HEK293 (cell line): ENCODE measurements at regions not wholly inside any gene's neighbourhood (a gene's known extent, or its start where the extent isn't known, plus 50 kb on each side); places are given as distances from the start of the nearest gene placed in this dataset.

Experiments used
- CTCF ChIA-PET: fragments of 350-600 bp; formaldehyde crosslinking; extraction: SDS; loops from one replicate; lab custom pipeline; 2021; ENCODE audit warnings: antibody characterized with exemption; lab: Yijun Ruan, JAX
- POLR2A ChIA-PET: fragments of 300-600 bp; formaldehyde crosslinking; extraction: SDS; loops from one replicate; lab custom pipeline; 2020; ENCODE audit warnings: antibody characterized with exemption, inconsistent platforms; lab: Yijun Ruan, JAX
- H3K27ac ChIP-seq: fragments of 200-500 bp; sonication (Bioruptor generic); 2 replicates; pipeline ENCODE4 v1.5.1; 2014; ENCODE audit warnings: low read depth, low read length, control low read depth, inconsistent platforms; ENCODE audit errors: extremely low read depth
- H3K36me3 ChIP-seq, 2 experiments: fragments of 200-500 bp in 1 of 2; sonication (Bioruptor generic) in 1 of 2; 1 replicate in 1 of 2; 2 replicates in 1 of 2; pipeline ENCODE4 v1.5.1; 2014 to 2017; ENCODE audit warnings: inconsistent platforms in 2 of 2, low read length in 2 of 2; ENCODE audit not compliant: control insufficient read depth in 2 of 2, insufficient read depth in 1 of 2
- H3K4me1 ChIP-seq: fragments of 200-500 bp; sonication (Bioruptor generic); 2 replicates; pipeline ENCODE4 v1.5.1; 2014; ENCODE audit warnings: mild to moderate bottlenecking, low read length, inconsistent platforms; ENCODE audit not compliant: control insufficient read depth, insufficient read depth
- H3K4me3 ChIP-seq: 2 replicates; pipeline ENCODE4 v1.5.1; 2011; ENCODE audit warnings: low read depth, mild to moderate bottlenecking, control low read depth, low read length, moderate library complexity
- H3K9me3 ChIP-seq: fragments of 200-500 bp; sonication (Bioruptor generic); 2 replicates; pipeline ENCODE4 v1.5.1; 2014; ENCODE audit warnings: low read depth, low read length, inconsistent platforms; ENCODE audit not compliant: control insufficient read depth, insufficient read depth
- EGR2 ChIP-seq: fragments of 450-650 bp; formaldehyde crosslinking; IDR thresholded peaks from 2 replicates; pipeline ENCODE4 v1.5.1; 2016; ENCODE audit warnings: low read depth, missing biosample characterization, missing genetic modification characterization
- GLIS2 ChIP-seq: fragments of 450-650 bp; formaldehyde crosslinking; IDR thresholded peaks from 2 replicates; pipeline ENCODE4 v1.5.1; 2016; ENCODE audit warnings: missing biosample characterization, missing genetic modification characterization
- HOXD13 ChIP-seq: sonication (generic); formaldehyde crosslinking; IDR thresholded peaks from 2 replicates; pipeline ENCODE4 v1.8.0; 2022; ENCODE audit warnings: missing genetic modification reagents, borderline replicate concordance
- KLF1 ChIP-seq: fragments of 450-650 bp; formaldehyde crosslinking; IDR thresholded peaks from 2 replicates; pipeline ENCODE4 v1.5.1; 2016; ENCODE audit warnings: missing biosample characterization, missing genetic modification characterization
- SCRT2 ChIP-seq: fragments of 450-650 bp; formaldehyde crosslinking; IDR thresholded peaks from 2 replicates; pipeline ENCODE4 v1.5.1; 2016; ENCODE audit warnings: missing biosample characterization, missing genetic modification characterization
- WT1 ChIP-seq: fragments of 450-650 bp; formaldehyde crosslinking; IDR thresholded peaks from 2 replicates; pipeline ENCODE4 v1.5.1; 2016; ENCODE audit warnings: missing biosample characterization, missing genetic modification characterization
- ZBTB17 ChIP-seq: fragments of 450-650 bp; formaldehyde crosslinking; IDR thresholded peaks from 2 replicates; pipeline ENCODE4 v1.5.1; 2016; ENCODE audit warnings: missing biosample characterization, missing genetic modification characterization
- ZBTB8A ChIP-seq: fragments of 450-650 bp; formaldehyde crosslinking; IDR thresholded peaks from 2 replicates; pipeline ENCODE4 v1.5.1; 2016; ENCODE audit warnings: missing biosample characterization, missing genetic modification characterization
- ZNF10 ChIP-seq: fragments of 450-650 bp; formaldehyde crosslinking; IDR thresholded peaks from 2 replicates; pipeline ENCODE4 v1.5.1; 2017; ENCODE audit warnings: missing biosample characterization, missing genetic modification characterization
- ZNF138 ChIP-seq: fragments of 450-650 bp; formaldehyde crosslinking; IDR thresholded peaks from 2 replicates; pipeline ENCODE4 v1.5.1; 2016; ENCODE audit warnings: missing biosample characterization, missing genetic modification characterization, borderline replicate concordance
- ZNF202 ChIP-seq: fragments of 450-650 bp; formaldehyde crosslinking; IDR thresholded peaks from 2 replicates; pipeline ENCODE4 v1.5.1; 2016; ENCODE audit warnings: missing biosample characterization, missing genetic modification characterization, borderline replicate concordance
- ZNF214 ChIP-seq: fragments of 450-650 bp; formaldehyde crosslinking; IDR thresholded peaks from 2 replicates; pipeline ENCODE4 v1.5.1; 2017; ENCODE audit warnings: missing biosample characterization, mild to moderate bottlenecking, missing genetic modification characterization, borderline replicate concordance
- ZNF23 ChIP-seq: fragments of 450-650 bp; formaldehyde crosslinking; IDR thresholded peaks from 2 replicates; pipeline ENCODE4 v1.5.1; 2016; ENCODE audit warnings: missing biosample characterization, missing genetic modification characterization, borderline replicate concordance
- ZNF248 ChIP-seq: fragments of 450-650 bp; formaldehyde crosslinking; IDR thresholded peaks from 2 replicates; pipeline ENCODE4 v1.5.1; 2017; ENCODE audit warnings: missing biosample characterization, missing genetic modification characterization
- ZNF366 ChIP-seq: fragments of 450-650 bp; formaldehyde crosslinking; conservative IDR thresholded peaks from 2 replicates; pipeline ENCODE4 v1.5.1; 2016; ENCODE audit warnings: missing biosample characterization, missing genetic modification characterization
- ZNF48 ChIP-seq: fragments of 450-650 bp; formaldehyde crosslinking; IDR thresholded peaks from 2 replicates; pipeline ENCODE4 v1.5.1; 2016; ENCODE audit warnings: missing biosample characterization, missing genetic modification characterization
- ZNF621 ChIP-seq: fragments of 450-650 bp; formaldehyde crosslinking; IDR thresholded peaks from 2 replicates; pipeline ENCODE4 v1.5.1; 2017; ENCODE audit warnings: missing biosample characterization, missing genetic modification characterization
- ZNF629 ChIP-seq: fragments of 450-650 bp; formaldehyde crosslinking; IDR thresholded peaks from 2 replicates; pipeline ENCODE4 v1.5.1; 2017; ENCODE audit warnings: missing biosample characterization, missing genetic modification characterization
- ZNF747 ChIP-seq: fragments of 450-650 bp; formaldehyde crosslinking; IDR thresholded peaks from 2 replicates; pipeline ENCODE4 v1.5.1; 2016; ENCODE audit warnings: missing biosample characterization, missing genetic modification characterization
- ZNF768 ChIP-seq: fragments of 450-650 bp; formaldehyde crosslinking; IDR thresholded peaks from 2 replicates; pipeline ENCODE4 v1.5.1; 2018; ENCODE audit warnings: missing biosample characterization, mild to moderate bottlenecking, missing genetic modification characterization
- ZNF792 ChIP-seq: fragments of 450-650 bp; formaldehyde crosslinking; IDR thresholded peaks from 2 replicates; pipeline ENCODE4 v1.5.1; 2016; ENCODE audit warnings: missing biosample characterization, missing genetic modification characterization
- ZNF837 ChIP-seq: fragments of 450-650 bp; formaldehyde crosslinking; IDR thresholded peaks from 2 replicates; pipeline ENCODE4 v1.5.1; 2016; ENCODE audit warnings: missing biosample characterization, missing genetic modification characterization
- ZSCAN16 ChIP-seq: fragments of 450-650 bp; formaldehyde crosslinking; IDR thresholded peaks from 2 replicates; pipeline ENCODE4 v1.5.1; 2016; ENCODE audit warnings: missing biosample characterization, missing genetic modification characterization
- TF ChIP-seq, protein P1 (sequence below): fragments of 450-650 bp; formaldehyde crosslinking; IDR thresholded peaks from 2 replicates; pipeline ENCODE4 v1.5.1; 2016; ENCODE audit warnings: missing biosample characterization, missing genetic modification characterization
- TF ChIP-seq, protein P2 (sequence below): fragments of 450-650 bp; formaldehyde crosslinking; IDR thresholded peaks from 2 replicates; pipeline ENCODE4 v1.5.1; 2017; ENCODE audit warnings: missing biosample characterization, mild to moderate bottlenecking, missing genetic modification characterization, moderate library complexity
- TF ChIP-seq, protein P3 (sequence below): fragments of 450-650 bp; formaldehyde crosslinking; IDR thresholded peaks from 2 replicates; pipeline ENCODE4 v1.5.1; 2016; ENCODE audit warnings: missing biosample characterization, missing genetic modification characterization, borderline replicate concordance
- TF ChIP-seq, protein P4 (sequence below): fragments of 450-650 bp; formaldehyde crosslinking; IDR thresholded peaks from 2 replicates; pipeline ENCODE4 v1.5.1; 2016; ENCODE audit warnings: missing biosample characterization, missing genetic modification characterization
- TF ChIP-seq, protein P5 (sequence below): fragments of 450-650 bp; formaldehyde crosslinking; IDR thresholded peaks from 2 replicates; pipeline ENCODE4 v1.5.1; 2016; ENCODE audit warnings: missing biosample characterization, missing genetic modification characterization

DNA sequence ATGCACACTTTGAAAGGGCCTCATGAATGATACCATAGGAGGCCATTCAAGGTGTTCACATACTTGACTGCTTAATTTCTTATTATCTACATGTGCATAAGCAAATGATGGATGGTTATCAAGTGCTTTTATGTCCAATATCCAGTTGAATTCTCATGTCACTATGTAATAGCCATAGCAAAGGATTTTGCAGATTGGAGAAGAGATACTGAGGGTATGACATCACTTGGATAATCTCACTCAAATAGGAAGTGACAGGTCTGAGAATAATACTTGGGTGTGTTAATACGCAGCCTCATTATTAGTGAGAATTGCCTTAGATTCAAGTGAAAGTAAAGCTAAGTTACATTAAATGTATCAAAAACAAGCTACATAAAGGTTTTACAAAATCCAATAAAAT is 1208.6 kb downstream of the CDH11 start:
- POLR2A ChIA-PET, result no interaction called here
- H3K4me3 ChIP-seq, result no peak overlapping the region
- TF ChIP-seq, protein P1, sequence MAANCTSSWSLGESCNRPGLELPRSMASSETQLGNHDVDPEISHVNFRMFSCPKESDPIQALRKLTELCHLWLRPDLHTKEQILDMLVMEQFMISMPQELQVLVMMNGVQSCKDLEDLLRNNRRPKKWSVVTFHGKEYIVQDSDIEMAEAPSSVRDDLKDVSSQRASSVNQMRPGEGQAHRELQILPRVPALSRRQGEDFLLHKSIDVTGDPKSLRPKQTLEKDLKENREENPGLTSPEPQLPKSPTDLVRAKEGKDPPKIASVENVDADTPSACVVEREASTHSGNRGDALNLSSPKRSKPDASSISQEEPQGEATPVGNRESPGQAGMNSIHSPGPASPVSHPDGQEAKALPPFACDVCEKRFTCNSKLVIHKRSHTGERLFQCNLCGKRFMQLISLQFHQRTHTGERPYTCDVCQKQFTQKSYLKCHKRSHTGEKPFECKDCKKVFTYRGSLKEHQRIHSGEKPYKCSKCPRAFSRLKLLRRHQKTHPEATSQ, result no peak
- TF ChIP-seq ZNF214 (tag by site-specific recombination), result no peak
- no peak for TF ChIP-seq ZNF248 (tag by site-specific recombination)
- no peak for TF ChIP-seq ZNF138
- TF ChIP-seq ZBTB17, result no peak
- TF ChIP-seq, protein P2, sequence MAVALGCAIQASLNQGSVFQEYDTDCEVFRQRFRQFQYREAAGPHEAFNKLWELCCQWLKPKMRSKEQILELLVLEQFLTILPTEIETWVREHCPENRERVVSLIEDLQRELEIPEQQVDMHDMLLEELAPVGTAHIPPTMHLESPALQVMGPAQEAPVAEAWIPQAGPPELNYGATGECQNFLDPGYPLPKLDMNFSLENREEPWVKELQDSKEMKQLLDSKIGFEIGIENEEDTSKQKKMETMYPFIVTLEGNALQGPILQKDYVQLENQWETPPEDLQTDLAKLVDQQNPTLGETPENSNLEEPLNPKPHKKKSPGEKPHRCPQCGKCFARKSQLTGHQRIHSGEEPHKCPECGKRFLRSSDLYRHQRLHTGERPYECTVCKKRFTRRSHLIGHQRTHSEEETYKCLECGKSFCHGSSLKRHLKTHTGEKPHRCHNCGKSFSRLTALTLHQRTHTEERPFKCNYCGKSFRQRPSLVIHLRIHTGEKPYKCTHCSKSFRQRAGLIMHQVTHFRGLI (tag by site-specific recombination), result no peak
- TF ChIP-seq ZNF366 (tag by site-specific recombination), result no peak
- no peak for TF ChIP-seq ZNF48
- no peak for TF ChIP-seq ZNF10 (tag by site-specific recombination)
- no peak for TF ChIP-seq EGR2
- TF ChIP-seq ZNF621 (tag by site-specific recombination), result no peak
- no peak for TF ChIP-seq WT1 (tag by site-specific recombination)
- TF ChIP-seq ZSCAN16 (tag by site-specific recombination), result no peak
- no peak for TF ChIP-seq ZNF202
- no peak for TF ChIP-seq ZNF768
- TF ChIP-seq ZBTB8A, result no peak
- TF ChIP-seq ZNF792 (tag by site-specific recombination), result no peak
- TF ChIP-seq KLF1, result no peak
- no peak for TF ChIP-seq GLIS2 (tag by site-specific recombination)
- TF ChIP-seq, protein P3, sequence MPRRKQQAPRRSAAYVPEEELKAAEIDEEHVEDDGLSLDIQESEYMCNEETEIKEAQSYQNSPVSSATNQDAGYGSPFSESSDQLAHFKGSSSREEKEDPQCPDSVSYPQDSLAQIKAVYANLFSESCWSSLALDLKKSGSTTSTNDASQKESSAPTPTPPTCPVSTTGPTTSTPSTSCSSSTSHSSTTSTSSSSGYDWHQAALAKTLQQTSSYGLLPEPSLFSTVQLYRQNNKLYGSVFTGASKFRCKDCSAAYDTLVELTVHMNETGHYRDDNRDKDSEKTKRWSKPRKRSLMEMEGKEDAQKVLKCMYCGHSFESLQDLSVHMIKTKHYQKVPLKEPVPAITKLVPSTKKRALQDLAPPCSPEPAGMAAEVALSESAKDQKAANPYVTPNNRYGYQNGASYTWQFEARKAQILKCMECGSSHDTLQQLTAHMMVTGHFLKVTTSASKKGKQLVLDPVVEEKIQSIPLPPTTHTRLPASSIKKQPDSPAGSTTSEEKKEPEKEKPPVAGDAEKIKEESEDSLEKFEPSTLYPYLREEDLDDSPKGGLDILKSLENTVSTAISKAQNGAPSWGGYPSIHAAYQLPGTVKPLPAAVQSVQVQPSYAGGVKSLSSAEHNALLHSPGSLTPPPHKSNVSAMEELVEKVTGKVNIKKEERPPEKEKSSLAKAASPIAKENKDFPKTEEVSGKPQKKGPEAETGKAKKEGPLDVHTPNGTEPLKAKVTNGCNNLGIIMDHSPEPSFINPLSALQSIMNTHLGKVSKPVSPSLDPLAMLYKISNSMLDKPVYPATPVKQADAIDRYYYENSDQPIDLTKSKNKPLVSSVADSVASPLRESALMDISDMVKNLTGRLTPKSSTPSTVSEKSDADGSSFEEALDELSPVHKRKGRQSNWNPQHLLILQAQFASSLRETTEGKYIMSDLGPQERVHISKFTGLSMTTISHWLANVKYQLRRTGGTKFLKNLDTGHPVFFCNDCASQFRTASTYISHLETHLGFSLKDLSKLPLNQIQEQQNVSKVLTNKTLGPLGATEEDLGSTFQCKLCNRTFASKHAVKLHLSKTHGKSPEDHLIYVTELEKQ (tag by site-specific recombination), result no peak
- TF ChIP-seq, all 188 proteins: peak for 0
- Histone ChIP-seq H3K9me3 (no peaks in the 10 kb centered on the region), H3K4me1 (no peaks in the 10 kb centered on the region), H3K27ac (no peak overlapping the region), H3K36me3 (no peaks in the 10 kb centered on the region)
- CTCF ChIA-PET, result no interaction called here

DNA sequence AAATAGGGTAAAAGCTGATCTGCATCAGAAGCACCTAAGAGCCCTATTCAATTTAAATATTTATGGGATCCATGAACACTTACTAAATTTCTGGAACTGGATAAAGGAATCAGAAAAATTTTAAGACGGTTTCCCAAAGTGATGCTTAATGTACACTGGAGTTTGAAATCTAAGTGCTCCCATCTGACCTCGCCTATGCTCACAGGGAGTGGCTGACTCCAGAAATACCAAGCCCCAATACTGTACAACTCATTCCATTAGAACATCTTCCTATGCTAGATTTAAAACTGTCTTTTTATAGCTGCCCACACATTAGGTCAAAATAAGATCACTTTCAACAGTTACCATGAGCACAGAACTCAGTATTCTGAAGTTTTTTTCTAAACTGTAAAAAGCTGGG is 1214.6 kb downstream of the CDH11 start:
- Histone ChIP-seq H3K4me1 (no peaks in the 10 kb centered on the region), H3K27ac (no peak overlapping the region), H3K36me3 (no peaks in the 10 kb centered on the region), H3K9me3 (no peaks in the 10 kb centered on the region), H3K4me3 (no peak overlapping the region)
- CTCF ChIA-PET, result no interaction called here
- POLR2A ChIA-PET, result no interaction called here
- TF ChIP-seq, protein P4, sequence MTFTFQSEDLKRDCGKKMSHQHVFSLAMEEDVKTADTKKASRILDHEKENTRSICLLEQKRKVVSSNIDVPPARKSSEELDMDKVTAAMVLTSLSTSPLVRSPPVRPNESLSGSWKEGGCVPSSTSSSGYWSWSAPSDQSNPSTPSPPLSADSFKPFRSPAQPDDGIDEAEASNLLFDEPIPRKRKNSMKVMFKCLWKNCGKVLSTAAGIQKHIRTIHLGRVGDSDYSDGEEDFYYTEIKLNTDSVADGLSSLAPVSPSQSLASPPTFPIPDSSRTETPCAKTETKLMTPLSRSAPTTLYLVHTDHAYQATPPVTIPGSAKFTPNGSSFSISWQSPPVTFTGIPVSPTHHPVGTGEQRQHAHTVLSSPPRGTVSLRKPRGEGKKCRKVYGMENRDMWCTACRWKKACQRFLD (tag by site-specific recombination), result no peak
- no peak for TF ChIP-seq ZNF747 (tag by site-specific recombination)
- TF ChIP-seq GLIS2 (tag by site-specific recombination), result no peak
- TF ChIP-seq ZNF837 (tag by site-specific recombination), result no peak
- no peak for TF ChIP-seq HOXD13 (CRISPR knock-in tag)
- TF ChIP-seq ZNF629 (tag by site-specific recombination), result no peak
- no peak for TF ChIP-seq SCRT2 (tag by site-specific recombination)
- no peak for TF ChIP-seq ZNF23 (tag by site-specific recombination)
- TF ChIP-seq, protein P5, sequence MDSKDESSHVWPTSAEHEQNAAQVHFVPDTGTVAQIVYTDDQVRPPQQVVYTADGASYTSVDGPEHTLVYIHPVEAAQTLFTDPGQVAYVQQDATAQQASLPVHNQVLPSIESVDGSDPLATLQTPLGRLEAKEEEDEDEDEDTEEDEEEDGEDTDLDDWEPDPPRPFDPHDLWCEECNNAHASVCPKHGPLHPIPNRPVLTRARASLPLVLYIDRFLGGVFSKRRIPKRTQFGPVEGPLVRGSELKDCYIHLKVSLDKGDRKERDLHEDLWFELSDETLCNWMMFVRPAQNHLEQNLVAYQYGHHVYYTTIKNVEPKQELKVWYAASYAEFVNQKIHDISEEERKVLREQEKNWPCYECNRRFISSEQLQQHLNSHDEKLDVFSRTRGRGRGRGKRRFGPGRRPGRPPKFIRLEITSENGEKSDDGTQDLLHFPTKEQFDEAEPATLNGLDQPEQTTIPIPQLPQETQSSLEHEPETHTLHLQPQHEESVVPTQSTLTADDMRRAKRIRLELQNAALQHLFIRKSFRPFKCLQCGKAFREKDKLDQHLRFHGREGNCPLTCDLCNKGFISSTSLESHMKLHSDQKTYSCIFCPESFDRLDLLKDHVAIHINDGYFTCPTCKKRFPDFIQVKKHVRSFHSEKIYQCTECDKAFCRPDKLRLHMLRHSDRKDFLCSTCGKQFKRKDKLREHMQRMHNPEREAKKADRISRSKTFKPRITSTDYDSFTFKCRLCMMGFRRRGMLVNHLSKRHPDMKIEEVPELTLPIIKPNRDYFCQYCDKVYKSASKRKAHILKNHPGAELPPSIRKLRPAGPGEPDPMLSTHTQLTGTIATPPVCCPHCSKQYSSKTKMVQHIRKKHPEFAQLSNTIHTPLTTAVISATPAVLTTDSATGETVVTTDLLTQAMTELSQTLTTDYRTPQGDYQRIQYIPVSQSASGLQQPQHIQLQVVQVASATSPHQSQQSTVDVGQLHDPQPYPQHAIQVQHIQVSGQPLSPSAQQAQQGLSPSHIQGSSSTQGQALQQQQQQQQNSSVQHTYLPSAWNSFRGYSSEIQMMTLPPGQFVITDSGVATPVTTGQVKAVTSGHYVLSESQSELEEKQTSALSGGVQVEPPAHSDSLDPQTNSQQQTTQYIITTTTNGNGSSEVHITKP, result no peak
